Panc1 (cell line): ENCODE measurements at regions not wholly inside any gene's neighbourhood (a gene's known extent, or its start where the extent isn't known, plus 50 kb on each side); places are given as distances from the start of the nearest gene placed in this dataset.
"Not testable (repeated sequence)": the region's sequence is repeated elsewhere in the genome, so short reads cannot be mapped to it uniquely, and the experiment has no call there.

Experiments used
- ATAC-seq: fragments of 200-7000 bp; cut with Tn5 transposase; 2 replicates; pipeline ENCODE4 v1.9.1; 2020; ENCODE audit warnings: mild to moderate bottlenecking, moderate library complexity
- BruUV-seq: library from RNA; stranded (reverse); fragments of 400-500 nt; replicated peaks from 2 replicates; lab custom pipeline; 2021; lab: Mats Ljungman, UMichigan
- CTCF ChIA-PET: fragments of 300-600 bp; sonication (Branson Sonifier 250); formaldehyde crosslinking; loops from one replicate; lab custom pipeline; 2022; ENCODE audit warnings: antibody characterized with exemption; lab: Charles Lee
- POLR2A ChIA-PET: fragments of 300-600 bp; sonication (Branson Sonifier 250); formaldehyde crosslinking; loops from one replicate; lab custom pipeline; 2022; ENCODE audit warnings: antibody characterized with exemption; lab: Charles Lee
- DNase-seq: peaks from one replicate; pipeline ENCODE4 v3.0.0-alpha.2; 2010; ENCODE audit warnings: low read depth, low spot score
- H3K27ac ChIP-seq: 2 replicates; pipeline ENCODE4 v1.5.1; 2011; ENCODE audit warnings: mild to moderate bottlenecking, low read length, inconsistent platforms
- H3K27me3 ChIP-seq: fragments of 200-500 bp; sonication (Bioruptor generic); 2 replicates; pipeline ENCODE4 v1.6.0; 2014; ENCODE audit warnings: low read length, inconsistent platforms; ENCODE audit not compliant: control insufficient read depth, insufficient read depth
- H3K36me3 ChIP-seq: fragments of 200-500 bp; sonication (Bioruptor generic); 2 replicates; pipeline ENCODE4 v1.5.1; 2014; ENCODE audit warnings: inconsistent platforms, mild to moderate bottlenecking, low read length, moderate library complexity; ENCODE audit not compliant: control insufficient read depth, insufficient read depth
- H3K4me1 ChIP-seq: 2 replicates; pipeline ENCODE4 v1.5.1; 2011; ENCODE audit warnings: inconsistent platforms, mild to moderate bottlenecking, low read length, moderate library complexity; ENCODE audit not compliant: control insufficient read depth, insufficient read depth
- H3K4me3 ChIP-seq, 2 experiments: 2 replicates each; pipeline ENCODE4 v1.5.1; 2011 to 2012; ENCODE audit warnings: low read depth in 2 of 2, low read length in 2 of 2, mild to moderate bottlenecking in 2 of 2, inconsistent platforms in 1 of 2, moderate library complexity in 1 of 2
- H3K9me3 ChIP-seq: fragments of 200-500 bp; sonication (Bioruptor generic); 2 replicates; pipeline ENCODE4 v1.5.1; 2014; ENCODE audit warnings: low read depth, mild to moderate bottlenecking, inconsistent platforms, low read length, moderate library complexity; ENCODE audit not compliant: control insufficient read depth, insufficient read depth
- POLR2AphosphoS5 ChIP-seq: IDR thresholded peaks from 2 replicates; pipeline ENCODE4 v1.6.1; 2012; ENCODE audit warnings: mild to moderate bottlenecking, low read depth, low read length, moderate library complexity
- SIN3A ChIP-seq: IDR thresholded peaks from 2 replicates; pipeline ENCODE4 v1.6.1; 2012; ENCODE audit warnings: low read depth, mild to moderate bottlenecking, low read length, moderate library complexity, borderline replicate concordance; ENCODE audit not compliant: insufficient read depth
- TCF7L2 ChIP-seq: IDR thresholded peaks from 2 replicates; pipeline ENCODE4 v1.6.1; 2011; ENCODE audit warnings: mild to moderate bottlenecking, low read depth, low read length, inconsistent platforms
- in situ Hi-C: cut with HindIII; loops from 2 replicates; pipeline ENCODE4 v1.10.0; 2016; ENCODE audit warnings: low sequenced_read_pairs, low pct_unique_long_range_greater_than_20kb
- intact Hi-C: fragments of 100-400 bp; cut with micrococcal nuclease; formaldehyde crosslinking; loops from one replicate; pipeline ENCODE4 v1.10.0; 2022; ENCODE audit not compliant: unreplicated experiment
- TF ChIP-seq, protein P1 (sequence below), 2 experiments: IDR thresholded peaks; 2 replicates each; pipeline ENCODE4 v1.6.1; 2011 to 2012; ENCODE audit warnings: low read depth in 2 of 2, control low read depth in 1 of 2, low read length in 1 of 2, mild to moderate bottlenecking in 1 of 2, moderate library complexity in 1 of 2; ENCODE audit not compliant: insufficient read depth in 1 of 2
- TF ChIP-seq, protein P2 (sequence below): fragments of 450-650 bp; IDR thresholded peaks from 2 replicates; pipeline ENCODE4 v1.5.1; 2017; ENCODE audit warnings: mild to moderate bottlenecking

DNA sequence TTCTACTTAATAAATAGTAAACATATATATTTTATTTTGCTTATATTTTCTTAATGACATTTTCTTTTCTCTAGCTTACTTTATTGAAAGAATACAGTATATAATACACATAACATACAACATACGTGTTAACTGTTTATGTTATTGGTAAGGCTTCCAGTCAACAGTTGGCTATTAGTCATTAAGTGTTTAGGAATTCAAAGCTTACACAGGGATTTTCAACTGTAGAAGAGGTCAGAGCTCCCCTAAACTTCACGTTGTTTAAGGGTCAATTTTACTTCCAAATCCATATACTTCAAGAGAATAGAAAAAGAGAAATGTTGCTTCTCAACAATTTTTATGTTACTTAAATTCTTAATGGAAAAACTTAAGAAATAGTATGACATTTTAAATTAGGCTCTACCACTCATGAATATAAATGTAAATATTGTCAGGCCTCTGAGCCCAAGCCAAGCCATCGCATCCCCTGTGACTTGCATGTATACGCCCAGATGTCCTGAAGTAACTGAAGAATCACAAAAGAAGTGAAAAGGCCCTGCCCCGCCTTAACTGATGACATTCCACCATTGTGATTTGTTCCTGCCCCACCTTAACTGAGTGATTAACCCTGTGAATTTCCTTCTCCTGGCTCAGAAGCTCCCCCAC is 456.5 kb upstream of the NETO1 start:
- POLR2A ChIA-PET, H3K27me3 ChIP-seq, CTCF ChIA-PET, BruUV-seq, ATAC-seq, in situ Hi-C loops, DNase-seq, H3K4me3 ChIP-seq, H3K27ac ChIP-seq, H3K36me3 ChIP-seq, H3K4me1 ChIP-seq, intact Hi-C loops, H3K9me3 ChIP-seq: not testable (repeated sequence)

DNA sequence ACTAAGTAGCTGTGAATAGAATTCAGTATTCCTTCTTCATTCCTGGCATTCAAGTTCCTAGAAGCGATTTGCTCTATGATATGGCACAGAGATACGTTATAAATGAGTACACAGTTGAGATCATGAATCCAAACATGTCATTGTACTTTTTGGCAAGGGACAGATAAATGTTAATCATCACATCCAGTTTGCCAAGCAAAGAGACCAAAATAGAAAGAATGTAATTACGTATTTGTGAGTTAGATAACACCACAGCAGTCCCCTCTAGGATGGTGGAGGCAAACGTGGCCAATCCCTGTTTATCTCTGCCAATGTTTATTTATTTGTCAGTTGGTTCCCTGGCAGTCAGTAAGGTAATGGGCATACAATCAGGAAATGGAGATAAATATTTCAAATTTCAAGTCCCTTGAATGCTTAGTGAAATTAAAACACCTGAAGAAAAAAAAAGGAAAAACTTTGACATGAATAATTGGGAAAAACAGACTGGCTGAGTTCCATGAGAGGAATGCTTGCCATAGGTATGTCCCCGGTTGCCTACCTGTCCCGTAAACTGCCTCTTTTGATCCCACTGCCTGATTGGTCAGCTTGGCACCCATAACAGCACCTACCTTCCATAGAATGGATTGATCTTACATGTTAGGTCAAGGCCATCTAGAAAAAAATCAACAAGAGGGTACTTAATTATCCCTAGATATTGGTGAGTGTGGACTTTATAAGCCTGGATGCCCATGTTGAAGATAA is 451.1 kb upstream of the NETO1 start:
- no peaks in the 10 kb centered on the region for H3K4me1 ChIP-seq
- ChIA-PET CTCF (no interaction called here), POLR2A (no interaction called here)
- H3K4me3 ChIP-seq: no peak overlapping the region
- H3K27me3 ChIP-seq: no peaks in the 10 kb centered on the region
- DNase-seq (no peak), ATAC-seq (no peak)
- BruUV-seq: no TSS peak
- H3K36me3 ChIP-seq: no peaks in the 10 kb centered on the region
- H3K27ac ChIP-seq: no peak overlapping the region
- intact Hi-C loops (no loop called here), in situ Hi-C loops (no loop called here)
- TF ChIP-seq TCF7L2 (no peak), POLR2AphosphoS5 (no peak), SIN3A (no peak)
- TF ChIP-seq, protein P1, sequence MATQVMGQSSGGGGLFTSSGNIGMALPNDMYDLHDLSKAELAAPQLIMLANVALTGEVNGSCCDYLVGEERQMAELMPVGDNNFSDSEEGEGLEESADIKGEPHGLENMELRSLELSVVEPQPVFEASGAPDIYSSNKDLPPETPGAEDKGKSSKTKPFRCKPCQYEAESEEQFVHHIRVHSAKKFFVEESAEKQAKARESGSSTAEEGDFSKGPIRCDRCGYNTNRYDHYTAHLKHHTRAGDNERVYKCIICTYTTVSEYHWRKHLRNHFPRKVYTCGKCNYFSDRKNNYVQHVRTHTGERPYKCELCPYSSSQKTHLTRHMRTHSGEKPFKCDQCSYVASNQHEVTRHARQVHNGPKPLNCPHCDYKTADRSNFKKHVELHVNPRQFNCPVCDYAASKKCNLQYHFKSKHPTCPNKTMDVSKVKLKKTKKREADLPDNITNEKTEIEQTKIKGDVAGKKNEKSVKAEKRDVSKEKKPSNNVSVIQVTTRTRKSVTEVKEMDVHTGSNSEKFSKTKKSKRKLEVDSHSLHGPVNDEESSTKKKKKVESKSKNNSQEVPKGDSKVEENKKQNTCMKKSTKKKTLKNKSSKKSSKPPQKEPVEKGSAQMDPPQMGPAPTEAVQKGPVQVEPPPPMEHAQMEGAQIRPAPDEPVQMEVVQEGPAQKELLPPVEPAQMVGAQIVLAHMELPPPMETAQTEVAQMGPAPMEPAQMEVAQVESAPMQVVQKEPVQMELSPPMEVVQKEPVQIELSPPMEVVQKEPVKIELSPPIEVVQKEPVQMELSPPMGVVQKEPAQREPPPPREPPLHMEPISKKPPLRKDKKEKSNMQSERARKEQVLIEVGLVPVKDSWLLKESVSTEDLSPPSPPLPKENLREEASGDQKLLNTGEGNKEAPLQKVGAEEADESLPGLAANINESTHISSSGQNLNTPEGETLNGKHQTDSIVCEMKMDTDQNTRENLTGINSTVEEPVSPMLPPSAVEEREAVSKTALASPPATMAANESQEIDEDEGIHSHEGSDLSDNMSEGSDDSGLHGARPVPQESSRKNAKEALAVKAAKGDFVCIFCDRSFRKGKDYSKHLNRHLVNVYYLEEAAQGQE (IDR thresholded peaks at IDR 0.05; ENCODE audit: insufficient read depth in 1 of 2, low read depth in 2 of 2, low read length in 1 of 2): no peak
- TF ChIP-seq, protein P2, sequence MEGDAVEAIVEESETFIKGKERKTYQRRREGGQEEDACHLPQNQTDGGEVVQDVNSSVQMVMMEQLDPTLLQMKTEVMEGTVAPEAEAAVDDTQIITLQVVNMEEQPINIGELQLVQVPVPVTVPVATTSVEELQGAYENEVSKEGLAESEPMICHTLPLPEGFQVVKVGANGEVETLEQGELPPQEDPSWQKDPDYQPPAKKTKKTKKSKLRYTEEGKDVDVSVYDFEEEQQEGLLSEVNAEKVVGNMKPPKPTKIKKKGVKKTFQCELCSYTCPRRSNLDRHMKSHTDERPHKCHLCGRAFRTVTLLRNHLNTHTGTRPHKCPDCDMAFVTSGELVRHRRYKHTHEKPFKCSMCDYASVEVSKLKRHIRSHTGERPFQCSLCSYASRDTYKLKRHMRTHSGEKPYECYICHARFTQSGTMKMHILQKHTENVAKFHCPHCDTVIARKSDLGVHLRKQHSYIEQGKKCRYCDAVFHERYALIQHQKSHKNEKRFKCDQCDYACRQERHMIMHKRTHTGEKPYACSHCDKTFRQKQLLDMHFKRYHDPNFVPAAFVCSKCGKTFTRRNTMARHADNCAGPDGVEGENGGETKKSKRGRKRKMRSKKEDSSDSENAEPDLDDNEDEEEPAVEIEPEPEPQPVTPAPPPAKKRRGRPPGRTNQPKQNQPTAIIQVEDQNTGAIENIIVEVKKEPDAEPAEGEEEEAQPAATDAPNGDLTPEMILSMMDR: no peak
- H3K9me3 ChIP-seq: no peaks in the 10 kb centered on the region

DNA sequence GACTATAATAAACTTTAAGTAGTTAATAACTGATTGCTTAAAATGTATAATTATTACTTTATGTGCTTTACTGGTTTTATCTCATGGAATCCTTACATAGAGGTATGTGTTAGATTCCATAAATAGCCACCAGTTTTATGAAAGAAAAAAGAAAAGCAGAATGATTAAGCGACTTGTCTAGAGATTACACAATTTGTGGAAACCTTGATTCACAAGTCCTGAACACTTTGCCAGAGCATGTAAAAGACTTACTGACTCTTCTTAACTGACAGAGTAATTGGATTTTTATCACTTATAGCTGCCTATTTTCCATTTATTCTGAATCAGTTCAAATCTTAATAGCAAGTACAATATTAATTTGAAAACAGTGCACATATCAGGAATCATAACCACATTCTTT is 448.7 kb upstream of the NETO1 start:
- no peaks in the 10 kb centered on the region for H3K36me3 ChIP-seq
- no peaks in the 10 kb centered on the region for H3K9me3 ChIP-seq
- H3K27me3 ChIP-seq: no peaks in the 10 kb centered on the region
- BruUV-seq: no TSS peak
- CTCF ChIA-PET: no interaction called here
- POLR2A ChIA-PET: no interaction called here
- H3K27ac ChIP-seq: no peak overlapping the region
- no peak for ATAC-seq
- intact Hi-C loops (no loop called here), in situ Hi-C loops (no loop called here)
- no peak for DNase-seq
- TF ChIP-seq POLR2AphosphoS5 (no peak), TCF7L2 (no peak), SIN3A (no peak)
- TF ChIP-seq, protein P2: no peak
- TF ChIP-seq, protein P1 (IDR thresholded peaks at IDR 0.05; ENCODE audit: insufficient read depth in 1 of 2, low read depth in 2 of 2, low read length in 1 of 2): no peak
- no peak overlapping the region for H3K4me3 ChIP-seq
- H3K4me1 ChIP-seq: no peaks in the 10 kb centered on the region
